ENCODE measurements at regions not wholly inside any gene's neighbourhood (a gene's known extent, or its start where the extent isn't known, plus 50 kb on each side); places are given as distances from the start of the nearest gene placed in this dataset.

GRCh38 chr11:127270851-127271250 is 270.3 kb upstream of the KIRREL3 start:
- TF ChIP-seq CTCF (IDR thresholded peaks at IDR 0.05; ENCODE audit: low read depth, low read length) (no peak), EZH2phosphoT487 (IDR thresholded peaks at IDR 0.05; ENCODE audit: low read depth) (no peak)

Measured in OCI-LY3 (cell line).